Neural progenitor cell (in vitro differentiated cells): ENCODE measurements at regions not wholly inside any gene's neighbourhood (a gene's known extent, or its start where the extent isn't known, plus 50 kb on each side); places are given as distances from the start of the nearest gene placed in this dataset.

Experiments
- DNase-seq: peaks from one replicate; pipeline ENCODE4 v3.0.0-alpha.2; 2016; ENCODE audit warnings: low spot score
- H2AFZ ChIP-seq: fragments of 200-600 bp; sonication (generic); replicated peaks from 2 replicates; pipeline ENCODE4 v1.6.1; 2016; ENCODE audit warnings: antibody characterized with exemption
- H3F3A ChIP-seq: fragments of 200-600 bp; sonication (generic); 2 replicates; pipeline ENCODE4 v1.6.1; 2016; ENCODE audit warnings: antibody characterized with exemption, low read depth
- H3K27ac ChIP-seq: fragments of 200-600 bp; sonication (generic); 2 replicates; pipeline ENCODE4 v1.5.1; 2016; ENCODE audit warnings: mild to moderate bottlenecking
- H3K27me3 ChIP-seq: fragments of 200-600 bp; sonication (generic); 2 replicates; pipeline ENCODE4 v1.6.1; 2016; ENCODE audit warnings: mild to moderate bottlenecking, moderate library complexity
- H3K36me3 ChIP-seq: fragments of 200-600 bp; sonication (generic); 2 replicates; pipeline ENCODE4 v1.5.1; 2016
- H3K4me1 ChIP-seq: fragments of 200-600 bp; sonication (generic); 2 replicates; pipeline ENCODE4 v1.6.1; 2016; ENCODE audit warnings: mixed run types
- H3K4me2 ChIP-seq: fragments of 200-600 bp; sonication (generic); 2 replicates; pipeline ENCODE4 v1.6.1; 2016
- H3K4me3 ChIP-seq: fragments of 200-600 bp; sonication (generic); 2 replicates; pipeline ENCODE4 v1.5.1; 2016
- H3K79me2 ChIP-seq: fragments of 200-600 bp; sonication (generic); 2 replicates; pipeline ENCODE4 v1.6.1; 2016; ENCODE audit warnings: low read depth
- H3K9ac ChIP-seq: fragments of 200-600 bp; sonication (generic); 2 replicates; pipeline ENCODE4 v1.6.1; 2016
- H3K9me3 ChIP-seq: fragments of 200-600 bp; sonication (generic); 2 replicates; pipeline ENCODE4 v1.5.1; 2016; ENCODE audit warnings: low read depth
- H4K20me1 ChIP-seq: fragments of 200-600 bp; sonication (generic); 2 replicates; pipeline ENCODE4 v1.6.1; 2016; ENCODE audit warnings: low read depth
- H3K27ac Mint-ChIP-seq: 3 replicates; pipeline ENCODE4 v1.8.0; 2021; ENCODE audit warnings: mixed read lengths
- H3K27me3 Mint-ChIP-seq: 2 replicates; pipeline ENCODE4 v1.8.0; 2022; ENCODE audit warnings: low read depth, mild to moderate bottlenecking, inconsistent platforms, moderate library complexity, mixed read lengths; ENCODE audit not compliant: insufficient read depth
- H3K36me3 Mint-ChIP-seq: 3 replicates; pipeline ENCODE4 v1.8.0; 2021; ENCODE audit warnings: mixed read lengths
- H3K4me1 Mint-ChIP-seq: 3 replicates; pipeline ENCODE4 v1.8.0; 2021; ENCODE audit warnings: mixed read lengths
- H3K4me3 Mint-ChIP-seq: 3 replicates; pipeline ENCODE4 v1.8.0; 2021; ENCODE audit warnings: mild to moderate bottlenecking, moderate library complexity, mixed read lengths
- H3K9me3 Mint-ChIP-seq: 3 replicates; pipeline ENCODE4 v1.8.0; 2020; ENCODE audit warnings: mixed read lengths
- EZH2 ChIP-seq: fragments of 200-600 bp; sonication (generic); IDR thresholded peaks from 2 replicates; pipeline ENCODE4 v1.6.1; 2017; ENCODE audit warnings: antibody characterized with exemption, mild to moderate bottlenecking, moderate library complexity
- EZH2phosphoT487 ChIP-seq: fragments of 200-600 bp; sonication (generic); IDR thresholded peaks from 2 replicates; pipeline ENCODE4 v1.6.1; 2017; ENCODE audit warnings: antibody characterized with exemption
- TF ChIP-seq, protein P1 (sequence below): fragments of 200-600 bp; sonication (generic); IDR thresholded peaks from 2 replicates; pipeline ENCODE4 v1.5.1; 2017; ENCODE audit warnings: antibody characterized with exemption, mild to moderate bottlenecking

GRCh38 chr9:38146844-38147243 lies 77.8 kb upstream of the SHB start:
- Histone ChIP-seq H3K79me2 (no peaks in the 10 kb centered on the region), H3K4me1 (peaks cover 10% of the 10 kb centered on the region), H3K4me2 (no peak overlapping the region), H3K9ac (no peak overlapping the region), H2AFZ (no peak overlapping the region), H3K9me3 (no peaks in the 10 kb centered on the region), H3K27ac (no peak overlapping the region), H4K20me1 (no peaks in the 10 kb centered on the region), H3K4me3 (no peak overlapping the region), H3F3A (peaks cover 12% of the 10 kb centered on the region), H3K27me3 (no peaks in the 10 kb centered on the region), H3K36me3 (no peaks in the 10 kb centered on the region)
- H3K9me3 Mint-ChIP-seq = no peaks in the 10 kb centered on the region
- no peaks in the 10 kb centered on the region for H3K36me3 Mint-ChIP-seq
- H3K27ac Mint-ChIP-seq = no peak overlapping the region
- no peak overlapping the region for H3K4me3 Mint-ChIP-seq
- no peak for DNase-seq
- H3K4me1 Mint-ChIP-seq = peaks cover 7% of the 10 kb centered on the region
- TF ChIP-seq, protein P1, sequence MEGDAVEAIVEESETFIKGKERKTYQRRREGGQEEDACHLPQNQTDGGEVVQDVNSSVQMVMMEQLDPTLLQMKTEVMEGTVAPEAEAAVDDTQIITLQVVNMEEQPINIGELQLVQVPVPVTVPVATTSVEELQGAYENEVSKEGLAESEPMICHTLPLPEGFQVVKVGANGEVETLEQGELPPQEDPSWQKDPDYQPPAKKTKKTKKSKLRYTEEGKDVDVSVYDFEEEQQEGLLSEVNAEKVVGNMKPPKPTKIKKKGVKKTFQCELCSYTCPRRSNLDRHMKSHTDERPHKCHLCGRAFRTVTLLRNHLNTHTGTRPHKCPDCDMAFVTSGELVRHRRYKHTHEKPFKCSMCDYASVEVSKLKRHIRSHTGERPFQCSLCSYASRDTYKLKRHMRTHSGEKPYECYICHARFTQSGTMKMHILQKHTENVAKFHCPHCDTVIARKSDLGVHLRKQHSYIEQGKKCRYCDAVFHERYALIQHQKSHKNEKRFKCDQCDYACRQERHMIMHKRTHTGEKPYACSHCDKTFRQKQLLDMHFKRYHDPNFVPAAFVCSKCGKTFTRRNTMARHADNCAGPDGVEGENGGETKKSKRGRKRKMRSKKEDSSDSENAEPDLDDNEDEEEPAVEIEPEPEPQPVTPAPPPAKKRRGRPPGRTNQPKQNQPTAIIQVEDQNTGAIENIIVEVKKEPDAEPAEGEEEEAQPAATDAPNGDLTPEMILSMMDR = no peak
- TF ChIP-seq EZH2 (no peak), EZH2phosphoT487 (no peak)
- H3K27me3 Mint-ChIP-seq = peaks cover 10% of the 10 kb centered on the region

DNA sequence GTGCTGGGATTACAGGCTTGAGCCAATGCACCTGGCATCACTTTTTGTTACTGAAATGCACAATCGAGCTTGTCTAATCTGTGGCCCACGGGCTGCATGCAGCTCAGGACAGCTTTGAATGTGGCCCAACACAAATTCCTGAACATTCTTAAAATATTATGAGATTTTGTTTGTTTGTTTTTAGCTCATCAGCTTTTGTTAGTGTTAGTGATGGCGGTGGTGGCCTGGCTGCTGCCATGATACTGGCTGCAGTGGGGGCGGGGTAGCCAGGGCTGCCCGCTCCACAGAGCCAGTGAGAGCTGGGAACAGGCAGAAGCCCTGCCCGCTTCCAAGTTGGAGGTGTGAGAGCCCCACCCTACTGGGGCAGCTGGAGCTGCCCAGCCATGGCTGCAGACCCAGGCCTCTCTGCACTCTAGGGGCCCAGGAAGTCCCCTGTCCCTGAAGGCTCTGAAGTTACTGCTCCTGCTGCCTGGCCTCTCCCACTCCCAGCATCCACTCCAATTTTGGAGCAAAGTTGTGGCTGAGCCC lies 76.6 kb upstream of the SHB start:
- no peaks in the 10 kb centered on the region for H3K36me3 Mint-ChIP-seq
- no peak overlapping the region for H3K4me2 ChIP-seq
- H3K27ac Mint-ChIP-seq = no peak overlapping the region
- TF ChIP-seq, protein P1 = no peak
- TF ChIP-seq EZH2phosphoT487 (no peak), EZH2 (no peak)
- peaks cover 9% of the 10 kb centered on the region for H3K27me3 Mint-ChIP-seq
- no peak for DNase-seq
- H3K4me3 Mint-ChIP-seq = no peak overlapping the region
- no peaks in the 10 kb centered on the region for H3K79me2 ChIP-seq
- H3K9me3 Mint-ChIP-seq = no peaks in the 10 kb centered on the region
- peaks cover 7% of the 10 kb centered on the region for H3K27me3 ChIP-seq
- no peak overlapping the region for H3K4me3 ChIP-seq
- H3F3A ChIP-seq = peaks cover 12% of the 10 kb centered on the region
- H3K27ac ChIP-seq = no peak overlapping the region
- H3K36me3 ChIP-seq = no peaks in the 10 kb centered on the region
- no peaks in the 10 kb centered on the region for H4K20me1 ChIP-seq
- no peak overlapping the region for H3K9ac ChIP-seq
- H2AFZ ChIP-seq = peak overlapping the region; percentile 54
- H3K9me3 ChIP-seq = no peaks in the 10 kb centered on the region
- H3K4me1 ChIP-seq = peaks cover 10% of the 10 kb centered on the region
- H3K4me1 Mint-ChIP-seq = peaks cover 7% of the 10 kb centered on the region

- Mint-ChIP-seq H3K4me1 (peaks cover 5% of the 10 kb centered on the region), H3K27me3 (peaks cover 8% of the 10 kb centered on the region), H3K27ac (no peak overlapping the region), H3K36me3 (no peaks in the 10 kb centered on the region), H3K9me3 (no peaks in the 10 kb centered on the region), H3K4me3 (no peak overlapping the region)
- H2AFZ ChIP-seq = no peak overlapping the region
- DNase-seq = no peak
- H3K4me3 ChIP-seq = no peak overlapping the region
- no peak overlapping the region for H3K27ac ChIP-seq
- H3K36me3 ChIP-seq = no peaks in the 10 kb centered on the region
- peaks cover 12% of the 10 kb centered on the region for H3F3A ChIP-seq
- H4K20me1 ChIP-seq = no peaks in the 10 kb centered on the region
- peaks cover 18% of the 10 kb centered on the region for H3K27me3 ChIP-seq
- no peaks in the 10 kb centered on the region for H3K79me2 ChIP-seq
- H3K9ac ChIP-seq = no peak overlapping the region
- no peaks in the 10 kb centered on the region for H3K9me3 ChIP-seq
- no peak for TF ChIP-seq EZH2phosphoT487
- TF ChIP-seq, protein P1 = no peak
- no peak for TF ChIP-seq EZH2
- peaks cover 10% of the 10 kb centered on the region for H3K4me1 ChIP-seq
- H3K4me2 ChIP-seq = no peak overlapping the region
These were observed 75.4 kb upstream of the SHB start for GRCh38 chr9:38144421-38144820.
